ENCODE measurements at regions not wholly inside any gene's neighbourhood (a gene's known extent, or its start where the extent isn't known, plus 50 kb on each side); places are given as distances from the start of the nearest gene placed in this dataset.

DNA sequence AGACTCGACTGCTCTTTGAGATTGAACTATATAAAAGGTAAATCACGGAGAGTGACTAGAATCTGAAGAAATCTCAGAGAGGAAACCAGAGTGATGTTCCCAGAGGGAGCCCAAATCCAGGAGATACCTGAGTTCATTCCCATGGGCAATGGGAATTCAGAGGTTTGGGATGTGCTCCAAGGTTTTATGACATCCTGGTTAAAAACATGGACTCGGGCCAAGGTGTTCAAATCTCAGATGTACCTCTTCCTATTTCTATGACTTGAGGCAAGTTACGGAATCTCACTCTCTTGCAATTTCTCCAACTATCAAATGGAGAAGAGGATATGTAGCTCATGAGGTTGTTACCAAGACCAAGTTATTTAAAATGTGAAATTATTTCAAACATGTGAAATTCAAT lies 54.5 kb upstream of the RAB18 start:
- TF ChIP-seq, protein P1, sequence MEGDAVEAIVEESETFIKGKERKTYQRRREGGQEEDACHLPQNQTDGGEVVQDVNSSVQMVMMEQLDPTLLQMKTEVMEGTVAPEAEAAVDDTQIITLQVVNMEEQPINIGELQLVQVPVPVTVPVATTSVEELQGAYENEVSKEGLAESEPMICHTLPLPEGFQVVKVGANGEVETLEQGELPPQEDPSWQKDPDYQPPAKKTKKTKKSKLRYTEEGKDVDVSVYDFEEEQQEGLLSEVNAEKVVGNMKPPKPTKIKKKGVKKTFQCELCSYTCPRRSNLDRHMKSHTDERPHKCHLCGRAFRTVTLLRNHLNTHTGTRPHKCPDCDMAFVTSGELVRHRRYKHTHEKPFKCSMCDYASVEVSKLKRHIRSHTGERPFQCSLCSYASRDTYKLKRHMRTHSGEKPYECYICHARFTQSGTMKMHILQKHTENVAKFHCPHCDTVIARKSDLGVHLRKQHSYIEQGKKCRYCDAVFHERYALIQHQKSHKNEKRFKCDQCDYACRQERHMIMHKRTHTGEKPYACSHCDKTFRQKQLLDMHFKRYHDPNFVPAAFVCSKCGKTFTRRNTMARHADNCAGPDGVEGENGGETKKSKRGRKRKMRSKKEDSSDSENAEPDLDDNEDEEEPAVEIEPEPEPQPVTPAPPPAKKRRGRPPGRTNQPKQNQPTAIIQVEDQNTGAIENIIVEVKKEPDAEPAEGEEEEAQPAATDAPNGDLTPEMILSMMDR (IDR thresholded peaks at IDR 0.05; ENCODE audit: low read depth, low read length, poor library complexity, severe bottlenecking) = no peak
- TF ChIP-seq EZH2phosphoT487 (IDR thresholded peaks at IDR 0.05; ENCODE audit: borderline replicate concordance, low read length) = no peak

All from DOHH2 (cell line).